Esophagus squamous epithelium (tissue), 5 donors: ENCODE measurements at regions not wholly inside any gene's neighbourhood (a gene's known extent, or its start where the extent isn't known, plus 50 kb on each side); places are given as distances from the start of the nearest gene placed in this dataset.
A peak's percentile ranks its signal among the peaks of the same experiment; 100 is the strongest.

Experiments
- DNase-seq: peaks from one replicate; lab custom pipeline; 2025; lab: John Stamatoyannopoulos, UW
- H3K27ac ChIP-seq, 4 donors: fragments of 200-600 bp; sonication (generic); one replicate each; pipeline ENCODE4 v1.5.1; 2016 to 2019; ENCODE audit warnings: mild to moderate bottlenecking in 1 of 4
- H3K27me3 ChIP-seq, 4 donors: fragments of 200-600 bp; sonication (generic); 1 replicate in 3 of 4; 2 replicates in 1 of 4; pipeline versions ENCODE4 v1.5.1 to v1.6.0; 2017 to 2021; ENCODE audit warnings: antibody characterized with exemption in 1 of 4
- H3K36me3 ChIP-seq, 3 donors: fragments of 200-600 bp; sonication (generic); one replicate each; pipeline ENCODE4 v1.5.1; 2016 to 2019
- H3K4me1 ChIP-seq, 3 donors: fragments of 200-600 bp; sonication (generic); one replicate each; pipeline ENCODE4 v1.5.1; 2017 to 2019
- H3K4me3 ChIP-seq, 4 donors: fragments of 200-600 bp; sonication (generic); 1 replicate in 3 of 4; 2 replicates in 1 of 4; pipeline ENCODE4 v1.5.1; 2016 to 2019; ENCODE audit warnings: mild to moderate bottlenecking in 2 of 4, moderate library complexity in 1 of 4
- H3K9me3 ChIP-seq, 3 donors: fragments of 200-600 bp; sonication (generic); one replicate each; pipeline ENCODE4 v1.5.1; 2016 to 2019
- CTCF ChIP-seq, 6 experiments: fragments of 450-650 bp in 4 of 6; fragments of 200-600 bp in 2 of 6; sonication (generic) in 2 of 6; IDR thresholded peaks; one replicate each; pipeline ENCODE4 v1.5.1; 2016 to 2019; ENCODE audit warnings: antibody characterized with exemption in 6 of 6, mild to moderate bottlenecking in 4 of 6, moderate library complexity in 4 of 6
- POLR2A ChIP-seq, 4 donors: fragments of 450-650 bp; IDR thresholded peaks; one replicate each; pipeline ENCODE4 v1.6.1; 2017; ENCODE audit warnings: antibody characterized with exemption in 4 of 4, mild to moderate bottlenecking in 4 of 4, moderate library complexity in 3 of 4
- WGBS, 2 donors: methylation state at CpG; one replicate each; pipeline ENCODE4 v1.1.5; 2018; 5-methylcytosine and 5-hydroxymethylcytosine counted together
- intact Hi-C: fragments of 100-400 bp; cut with DNase I; formaldehyde crosslinking; loops from one replicate; pipeline ENCODE4 v1.15.0; 2022
- donor health status: DM: yes; HTN: yes; CAD: no.

- 94 to 98% methylated on average over 1 of the region's 1 CpG for WGBS, 2 donors
- TF ChIP-seq CTCF (IDR thresholded peaks at IDR 0.05), result no peak
- Histone ChIP-seq H3K36me3 (no peaks in the 10 kb centered on the region), H3K4me3 (no peak overlapping the region), H3K27ac (no peak overlapping the region), H3K4me1 (peaks cover 0 to 29% (median 12%) of the 10 kb centered on the region in 3 donors), H3K9me3 (no peaks in the 10 kb centered on the region), H3K27me3 (no peaks in the 10 kb centered on the region)
- intact Hi-C loops, result no loop called here
- DNase-seq, result no peak
Measured at GRCh38 chr14:51307551-51307950, 67.5 kb downstream of the TMX1 start.

DNA sequence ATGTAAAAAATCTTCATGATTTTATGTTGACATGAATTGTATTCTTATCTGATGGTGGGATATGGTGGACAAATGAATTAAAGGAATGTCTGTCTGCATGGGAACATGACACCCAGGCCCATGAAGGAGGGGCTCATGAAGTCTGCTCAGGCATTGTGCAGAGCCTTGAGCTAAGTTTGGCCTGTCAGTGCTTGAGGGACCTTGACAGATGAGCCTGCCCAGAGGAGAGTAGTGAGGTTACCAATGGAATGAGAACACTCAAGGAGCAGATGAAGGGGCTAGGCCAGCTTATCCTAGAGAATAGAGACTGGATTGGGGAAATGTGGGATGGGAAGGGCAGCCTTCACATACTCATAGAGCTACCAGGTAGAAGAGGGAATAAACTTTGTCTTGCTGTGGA lies 68.8 kb downstream of the TMX1 start:
- Histone ChIP-seq H3K4me1 (peaks cover 0 to 26% (median 12%) of the 10 kb centered on the region in 3 donors), H3K9me3 (no peaks in the 10 kb centered on the region), H3K27ac (no peak overlapping the region), H3K36me3 (no peaks in the 10 kb centered on the region), H3K4me3 (no peak overlapping the region), H3K27me3 (no peaks in the 10 kb centered on the region)
- intact Hi-C loops, result no loop called here
- DNase-seq, result no peak
- TF ChIP-seq POLR2A (IDR thresholded peaks at IDR 0.05), result no peak
- TF ChIP-seq CTCF (IDR thresholded peaks at IDR 0.05), result no peak

DNA sequence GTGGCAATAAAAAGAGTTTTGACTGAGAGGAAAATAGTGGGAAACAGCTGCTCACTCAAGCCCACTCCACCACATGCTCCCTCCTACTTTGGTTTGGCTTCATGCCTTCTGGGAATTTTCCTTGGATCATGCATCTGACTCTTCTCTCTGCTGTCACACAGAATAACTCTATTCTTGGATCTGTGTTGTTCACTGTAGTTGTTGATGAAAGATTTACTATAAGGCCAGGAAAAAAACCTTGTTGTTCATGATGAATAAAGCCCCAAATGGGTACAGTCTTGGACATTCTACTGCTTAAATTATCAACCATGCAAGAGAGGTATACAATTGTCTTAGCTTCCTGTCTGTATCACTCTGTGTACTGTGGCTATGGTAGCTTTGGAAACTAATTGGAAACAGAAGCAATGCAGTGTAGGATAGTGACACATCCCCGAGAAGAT lies 70.5 kb downstream of the TMX1 start:
- Histone ChIP-seq H3K27ac (peak overlapping the region in 3 of 4 donors; percentile 38 to 49 (median 49)), H3K9me3 (no peaks in the 10 kb centered on the region), H3K4me3 (no peak overlapping the region), H3K36me3 (no peaks in the 10 kb centered on the region), H3K27me3 (no peaks in the 10 kb centered on the region), H3K4me1 (peaks cover 0 to 21% (median 12%) of the 10 kb centered on the region in 3 donors)
- DNase-seq, result no peak
- TF ChIP-seq CTCF (IDR thresholded peaks at IDR 0.05) (no peak), POLR2A (IDR thresholded peaks at IDR 0.05) (no peak)
- intact Hi-C loops, result no loop called here
- WGBS, 2 donors, result 57 to 70% methylated on average over 1 of the region's 1 CpG

- no peaks in the 10 kb centered on the region for H3K27me3 ChIP-seq
- peaks cover 0 to 43% (median 28%) of the 10 kb centered on the region in 3 donors for H3K4me1 ChIP-seq
- H3K27ac ChIP-seq, result no peak overlapping the region
- no peaks in the 10 kb centered on the region for H3K36me3 ChIP-seq
- no peaks in the 10 kb centered on the region for H3K9me3 ChIP-seq
- H3K4me3 ChIP-seq, result no peak overlapping the region
- intact Hi-C loops, result no loop called here
- 83 to 85% methylated on average over 4 of the region's 4 CpGs for whole genome bisulfite sequencing, 2 donors
- TF ChIP-seq CTCF (IDR thresholded peaks at IDR 0.05) (no peak), POLR2A (IDR thresholded peaks at IDR 0.05) (no peak)
- DNase-seq, result no peak
Measured at GRCh38 chr14:51314321-51315015, 74.4 kb downstream of the TMX1 start.

DNA sequence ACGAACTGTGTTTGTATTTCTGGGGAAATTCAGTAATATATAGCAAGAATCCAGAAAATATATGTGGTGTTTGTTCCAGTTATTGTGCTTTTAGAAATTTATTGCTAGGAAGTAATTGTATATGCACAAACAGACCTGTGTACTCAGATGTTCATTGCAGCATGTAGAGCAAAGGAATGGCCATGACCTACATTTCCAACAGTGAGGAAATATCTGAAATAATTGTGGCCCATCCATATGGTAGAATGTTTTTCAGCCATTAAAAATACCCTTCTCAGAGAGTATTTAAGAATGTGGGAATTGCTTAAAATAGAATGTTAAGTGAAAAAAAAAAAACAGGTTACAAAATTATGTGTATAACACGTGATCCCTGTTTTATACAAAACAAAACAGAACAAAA lies 77.3 kb downstream of the TMX1 start:
- H3K9me3 ChIP-seq, result no peaks in the 10 kb centered on the region
- no peak overlapping the region for H3K27ac ChIP-seq
- no peak for DNase-seq
- WGBS, 2 donors, result 76 to 83% methylated on average over 2 of the region's 2 CpGs
- peaks cover 0 to 31% (median 19%) of the 10 kb centered on the region in 3 donors for H3K4me1 ChIP-seq
- H3K4me3 ChIP-seq, result no peak overlapping the region
- intact Hi-C loops, result no loop called here
- TF ChIP-seq POLR2A (IDR thresholded peaks at IDR 0.05) (no peak), CTCF (IDR thresholded peaks at IDR 0.05) (no peak)
- H3K27me3 ChIP-seq, result no peaks in the 10 kb centered on the region
- no peaks in the 10 kb centered on the region for H3K36me3 ChIP-seq
